Right atrium auricular region (tissue), 2 donors: ENCODE measurements at regions not wholly inside any gene's neighbourhood (a gene's known extent, or its start where the extent isn't known, plus 50 kb on each side); places are given as distances from the start of the nearest gene placed in this dataset.

Experiments
- DNase-seq: peaks from one replicate; pipeline ENCODE4 v3.0.0-alpha.2; 2019; ENCODE audit warnings: low spot score
- H3K27ac ChIP-seq, 2 donors: fragments of 200-600 bp; sonication (generic); 1 replicate in 1 of 2; 2 replicates in 1 of 2; pipeline ENCODE4 v1.5.1; 2016 to 2019
- H3K27me3 ChIP-seq, 2 donors: fragments of 200-600 bp; sonication (generic); one replicate each; pipeline versions ENCODE4 v1.5.1 to v1.6.0; 2017 to 2019
- H3K36me3 ChIP-seq: fragments of 200-600 bp; sonication (generic); one replicate; pipeline ENCODE4 v1.5.1; 2016
- H3K4me1 ChIP-seq, 2 donors: fragments of 200-600 bp; sonication (generic); one replicate each; pipeline versions ENCODE4 v1.5.1 to v1.6.0; 2017 to 2019
- H3K4me3 ChIP-seq, 2 donors: fragments of 200-600 bp; sonication (generic); 1 replicate in 1 of 2; 2 replicates in 1 of 2; pipeline ENCODE4 v1.5.1; 2017 to 2019; ENCODE audit warnings: mild to moderate bottlenecking in 1 of 2, moderate library complexity in 1 of 2
- H3K9me3 ChIP-seq, 2 donors: fragments of 200-600 bp; sonication (generic); one replicate each; pipeline ENCODE4 v1.5.1; 2019
- TF ChIP-seq, protein P1 (sequence below), 2 donors: fragments of 200-600 bp; sonication (generic); IDR thresholded peaks; one replicate each; pipeline ENCODE4 v1.5.1; 2019; ENCODE audit warnings: antibody characterized with exemption in 2 of 2

DNA sequence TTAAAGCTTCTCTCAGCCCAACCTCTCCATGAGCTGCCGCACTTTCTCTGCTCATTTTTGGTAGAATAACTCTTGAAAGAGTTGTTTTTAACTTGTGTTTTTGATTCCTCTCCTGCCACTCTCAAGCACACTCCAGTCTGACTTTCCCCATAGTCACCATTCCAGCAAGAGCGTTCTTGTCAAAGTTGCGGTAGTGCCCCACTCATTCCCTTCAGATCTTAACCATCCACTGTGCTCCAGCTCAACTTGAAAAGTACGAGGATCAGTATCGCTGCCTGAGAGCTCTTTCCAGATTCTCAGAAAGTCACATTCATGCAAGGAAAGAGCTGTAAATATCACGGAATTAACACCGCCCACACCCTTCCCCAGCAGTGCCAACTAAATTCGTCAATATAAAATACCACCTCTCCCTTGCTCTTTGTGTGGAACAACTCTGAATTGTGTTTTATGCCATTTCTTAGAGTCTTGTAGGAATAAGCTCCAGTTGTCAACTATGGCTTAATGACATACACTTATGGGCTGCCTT, 59.7 kb upstream of the IL15 start:
- no peaks in the 10 kb centered on the region for H3K36me3 ChIP-seq
- H3K4me3 ChIP-seq: no peak overlapping the region
- DNase-seq: no peak
- no peak overlapping the region for H3K27ac ChIP-seq
- no peaks in the 10 kb centered on the region for H3K9me3 ChIP-seq
- H3K4me1 ChIP-seq: no peaks in the 10 kb centered on the region
- H3K27me3 ChIP-seq: no peaks in the 10 kb centered on the region
- TF ChIP-seq, protein P1, sequence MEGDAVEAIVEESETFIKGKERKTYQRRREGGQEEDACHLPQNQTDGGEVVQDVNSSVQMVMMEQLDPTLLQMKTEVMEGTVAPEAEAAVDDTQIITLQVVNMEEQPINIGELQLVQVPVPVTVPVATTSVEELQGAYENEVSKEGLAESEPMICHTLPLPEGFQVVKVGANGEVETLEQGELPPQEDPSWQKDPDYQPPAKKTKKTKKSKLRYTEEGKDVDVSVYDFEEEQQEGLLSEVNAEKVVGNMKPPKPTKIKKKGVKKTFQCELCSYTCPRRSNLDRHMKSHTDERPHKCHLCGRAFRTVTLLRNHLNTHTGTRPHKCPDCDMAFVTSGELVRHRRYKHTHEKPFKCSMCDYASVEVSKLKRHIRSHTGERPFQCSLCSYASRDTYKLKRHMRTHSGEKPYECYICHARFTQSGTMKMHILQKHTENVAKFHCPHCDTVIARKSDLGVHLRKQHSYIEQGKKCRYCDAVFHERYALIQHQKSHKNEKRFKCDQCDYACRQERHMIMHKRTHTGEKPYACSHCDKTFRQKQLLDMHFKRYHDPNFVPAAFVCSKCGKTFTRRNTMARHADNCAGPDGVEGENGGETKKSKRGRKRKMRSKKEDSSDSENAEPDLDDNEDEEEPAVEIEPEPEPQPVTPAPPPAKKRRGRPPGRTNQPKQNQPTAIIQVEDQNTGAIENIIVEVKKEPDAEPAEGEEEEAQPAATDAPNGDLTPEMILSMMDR (IDR thresholded peaks at IDR 0.05): no peak

DNA sequence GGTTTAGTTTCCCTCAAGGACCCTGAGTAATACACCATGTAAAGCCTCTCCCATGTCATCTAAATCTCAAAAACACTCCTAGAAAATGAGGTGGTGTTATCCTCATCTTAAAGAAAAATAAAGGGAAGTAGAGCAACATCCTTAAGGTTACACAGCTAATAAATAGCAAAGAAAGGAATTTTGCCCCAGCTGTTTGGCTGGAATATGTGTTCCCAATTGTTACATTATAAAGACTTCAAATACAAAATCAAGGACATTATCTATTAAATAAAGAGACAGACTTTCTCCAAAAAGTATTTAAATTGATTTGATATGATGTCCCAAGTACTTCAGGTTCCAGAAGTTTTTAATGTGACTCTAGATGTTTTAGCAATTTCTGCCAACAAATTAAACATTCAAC, 57.9 kb upstream of the IL15 start:
- Histone ChIP-seq H3K9me3 (no peaks in the 10 kb centered on the region), H3K27ac (no peak overlapping the region), H3K27me3 (no peaks in the 10 kb centered on the region), H3K4me1 (no peaks in the 10 kb centered on the region), H3K36me3 (no peaks in the 10 kb centered on the region), H3K4me3 (no peak overlapping the region)
- no peak for DNase-seq
- TF ChIP-seq, protein P1 (IDR thresholded peaks at IDR 0.05): no peak

DNA sequence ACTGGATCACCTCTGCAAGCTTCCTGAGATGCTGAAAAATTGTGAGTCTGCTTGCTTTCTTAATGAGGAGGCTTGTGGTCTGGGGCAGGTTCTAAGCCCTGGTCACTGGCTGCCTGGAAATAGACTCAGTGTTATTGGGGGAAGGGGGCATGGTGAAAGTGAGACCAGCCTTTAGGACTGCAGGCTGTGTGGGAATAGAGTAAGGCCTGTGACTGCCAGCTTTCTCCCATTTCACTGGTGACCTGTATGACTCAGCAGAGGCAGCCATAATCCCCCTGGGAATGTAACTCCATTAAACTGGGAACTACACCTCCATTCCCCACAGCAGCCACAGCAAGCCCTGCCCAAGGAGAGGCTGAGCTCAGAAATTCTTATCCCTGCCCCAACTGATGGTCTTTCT, 55.9 kb upstream of the IL15 start:
- H3K4me1 ChIP-seq: no peaks in the 10 kb centered on the region
- peaks cover 0 to 5% of the 10 kb centered on the region in 2 donors for H3K9me3 ChIP-seq
- H3K4me3 ChIP-seq: no peak overlapping the region
- DNase-seq: no peak
- no peaks in the 10 kb centered on the region for H3K27me3 ChIP-seq
- no peak overlapping the region for H3K27ac ChIP-seq
- TF ChIP-seq, protein P1 (IDR thresholded peaks at IDR 0.05): no peak
- no peaks in the 10 kb centered on the region for H3K36me3 ChIP-seq
